ENCODE measurements at regions not wholly inside any gene's neighbourhood (a gene's known extent, or its start where the extent isn't known, plus 50 kb on each side); places are given as distances from the start of the nearest gene placed in this dataset.

GRCh38 chr3:45320986-45321385, 67.4 kb upstream of the LARS2 start:
- TF ChIP-seq POLR2A (IDR thresholded peaks at IDR 0.05; ENCODE audit: low read depth, low read length) (no peak), NFE2L2 (IDR thresholded peaks at IDR 0.05; ENCODE audit: low read depth, low read length) (no peak), CTCF (conservative IDR thresholded peaks at IDR 0.05; ENCODE audit: low read depth, low read length) (no peak), MAZ (IDR thresholded peaks at IDR 0.05; ENCODE audit: borderline replicate concordance, low read depth, low read length) (no peak), BHLHE40 (IDR thresholded peaks at IDR 0.05; ENCODE audit: low read depth, low read length) (no peak), MXI1 (IDR thresholded peaks at IDR 0.05; ENCODE audit: borderline replicate concordance, low read depth, low read length) (no peak), RFX5 (IDR thresholded peaks at IDR 0.05; ENCODE audit: low read depth, low read length) (no peak), SMC3 (IDR thresholded peaks at IDR 0.05; ENCODE audit: low read depth, low read length) (no peak), MAFK (IDR thresholded peaks at IDR 0.05; ENCODE audit: low read depth, low read length) (no peak), USF2 (IDR thresholded peaks at IDR 0.05; ENCODE audit: low read depth, low read length) (no peak), RCOR1 (IDR thresholded peaks at IDR 0.05; ENCODE audit: insufficient replicate concordance, low read length) (no peak), RAD21 (IDR thresholded peaks at IDR 0.05; ENCODE audit: low read length) (no peak)
